T47D (cell line): ENCODE measurements at regions not wholly inside any gene's neighbourhood (a gene's known extent, or its start where the extent isn't known, plus 50 kb on each side); places are given as distances from the start of the nearest gene placed in this dataset.

Experiments
- DNase-seq, 2 experiments: peaks; one replicate each; pipeline versions ENCODE4 v3.0.0 to v3.0.0-alpha.2; 2011 to 2012; ENCODE audit warnings: low read depth in 1 of 2, low spot score in 1 of 2
- JUND ChIP-seq: IDR thresholded peaks from 2 replicates; pipeline ENCODE4 v1.6.1; 2012; ENCODE audit warnings: low read depth
- in situ Hi-C: cut with HindIII; loops from 2 replicates; pipeline ENCODE4 v1.10.0; 2016; ENCODE audit warnings: low sequenced_read_pairs, low pct_unique_long_range_greater_than_20kb

DNA sequence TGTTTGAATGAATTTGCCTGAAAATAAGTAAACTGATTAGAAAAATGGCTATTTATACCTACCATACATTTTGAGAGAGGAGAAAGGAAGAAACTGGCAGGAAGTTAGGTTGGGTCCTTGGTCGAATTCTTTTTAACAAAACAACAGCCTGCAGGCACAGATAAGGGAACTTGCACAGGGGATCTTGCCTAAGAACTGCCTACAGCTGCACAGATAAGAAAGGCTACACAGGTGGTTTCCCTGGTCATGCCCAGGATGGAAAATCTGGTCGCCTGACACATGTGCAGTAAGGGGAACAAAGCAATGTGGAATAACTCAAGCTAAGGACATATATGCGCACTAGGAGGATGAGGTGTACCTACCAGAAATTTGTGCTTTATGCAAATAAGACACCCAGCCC, 732.1 kb upstream of the POT1 start:
- DNase-seq, result no peak
- TF ChIP-seq JUND, result no peak
- in situ Hi-C loops, result no loop called here

DNA sequence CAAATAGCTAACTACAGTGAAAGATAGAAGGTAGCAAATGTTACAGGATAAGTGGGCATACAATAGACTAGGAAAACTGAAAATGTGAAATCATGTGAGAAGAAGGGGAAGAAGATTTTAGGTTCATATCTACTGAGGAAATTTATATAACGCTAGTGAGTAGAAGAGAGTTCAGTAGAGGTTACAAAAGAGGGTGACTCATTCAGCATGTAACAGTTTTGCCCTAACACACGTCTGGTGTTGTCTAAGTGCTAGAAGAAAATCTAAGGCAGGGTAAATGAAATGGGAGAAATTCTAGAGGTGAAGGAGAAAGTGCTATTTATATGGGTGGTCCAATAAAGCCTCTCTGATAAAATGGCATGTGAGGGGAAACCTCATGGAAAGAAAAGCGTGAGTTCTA, 731.4 kb upstream of the POT1 start:
- DNase-seq, result no peak
- TF ChIP-seq JUND, result no peak
- in situ Hi-C loops, result no loop called here

DNA sequence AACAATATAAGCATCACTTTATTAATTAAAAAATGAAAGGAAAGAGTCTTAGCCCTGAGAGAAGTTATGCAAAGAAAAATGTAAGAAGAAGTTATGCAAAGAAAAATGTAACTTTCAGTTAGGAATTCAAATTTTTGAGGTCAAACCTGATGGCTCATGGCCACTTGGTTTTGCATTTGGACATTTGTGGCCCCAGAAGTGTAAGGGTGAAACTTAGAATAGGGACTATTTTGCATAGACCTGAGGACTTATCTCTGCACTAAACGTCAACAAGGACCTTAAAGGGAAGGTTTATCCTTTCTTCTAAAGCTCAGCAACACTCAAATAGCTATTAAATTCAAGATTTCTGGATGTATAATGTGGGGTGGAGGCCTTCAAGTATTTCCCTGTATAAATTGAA, 724.5 kb upstream of the POT1 start:
- DNase-seq, result no peak
- in situ Hi-C loops, result no loop called here
- TF ChIP-seq JUND, result no peak

DNA sequence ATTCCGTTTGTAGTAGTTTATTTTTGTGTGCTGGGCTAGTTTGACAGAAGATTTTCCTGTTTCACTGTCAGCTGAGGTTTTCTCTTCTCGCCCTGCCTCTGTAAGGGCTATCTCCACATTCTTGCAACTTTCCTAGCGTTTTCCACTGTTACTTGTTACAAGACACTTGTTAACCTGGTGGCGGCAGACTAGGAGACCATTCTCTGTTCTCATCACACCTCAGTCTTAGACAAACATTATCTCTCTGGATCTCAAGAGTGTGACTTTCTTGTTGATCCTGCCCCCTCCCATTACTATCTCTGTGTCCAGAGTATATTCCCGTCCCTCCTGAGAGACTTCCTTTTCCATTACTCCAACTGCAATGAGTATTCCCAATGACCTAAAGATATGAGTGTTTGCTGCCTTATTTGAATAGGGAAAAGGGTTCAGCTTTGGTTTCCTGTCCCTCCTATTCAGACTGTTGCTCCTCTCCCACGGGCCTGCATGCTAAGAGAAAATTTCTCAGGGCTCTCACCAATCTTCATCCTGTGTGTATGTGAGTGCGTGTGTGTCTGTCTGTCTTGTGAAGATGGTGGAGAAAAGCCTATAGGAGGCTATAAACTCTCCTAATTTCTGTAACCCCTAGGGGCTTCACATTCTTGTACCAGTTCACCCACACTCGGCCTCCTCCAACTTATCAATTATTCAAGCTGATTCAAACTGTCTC, 722.4 kb upstream of the POT1 start:
- TF ChIP-seq JUND, result no peak
- in situ Hi-C loops, result no loop called here
- no peak for DNase-seq

DNA sequence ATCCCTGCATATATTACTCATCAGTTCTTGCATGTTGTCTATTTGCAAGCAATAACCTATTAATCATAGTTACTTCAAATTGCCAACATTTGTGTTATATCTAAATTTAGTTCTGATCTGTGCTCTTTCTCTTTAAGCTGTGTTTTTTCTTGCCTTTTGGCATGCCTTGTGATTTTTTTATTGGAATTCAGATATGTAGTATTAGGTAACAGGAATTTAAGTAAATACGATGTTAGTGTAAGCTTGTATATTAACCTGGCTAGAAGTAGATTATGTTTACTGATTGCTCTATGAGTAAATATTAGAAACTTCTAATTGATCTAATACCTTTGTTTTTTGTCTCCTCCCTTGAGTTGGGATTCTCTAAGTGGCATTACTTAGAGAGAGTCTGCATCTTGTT, 718.9 kb upstream of the POT1 start:
- no peak for DNase-seq
- TF ChIP-seq JUND, result no peak
- in situ Hi-C loops, result no loop called here

DNA sequence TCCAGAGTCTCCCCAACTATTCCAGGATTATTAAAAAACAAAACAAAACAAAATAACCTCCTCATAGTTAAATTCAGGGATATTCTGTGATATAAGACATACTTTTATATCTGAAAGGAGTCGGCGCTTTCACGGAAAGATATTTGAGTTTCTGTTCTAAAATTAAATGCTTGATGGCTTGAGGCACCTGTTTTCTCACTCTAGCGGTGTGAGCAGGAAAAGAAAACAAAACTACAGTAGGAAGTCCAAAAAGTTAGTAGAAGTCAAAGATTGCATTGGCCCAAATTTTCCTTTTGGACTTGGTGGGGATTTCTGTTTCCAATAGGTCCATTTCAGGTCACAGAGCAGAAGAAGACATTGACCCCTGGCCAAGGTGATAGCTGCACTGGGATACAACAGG, 716.1 kb upstream of the POT1 start:
- DNase-seq, result no peak
- in situ Hi-C loops, result no loop called here
- TF ChIP-seq JUND, result no peak

DNA sequence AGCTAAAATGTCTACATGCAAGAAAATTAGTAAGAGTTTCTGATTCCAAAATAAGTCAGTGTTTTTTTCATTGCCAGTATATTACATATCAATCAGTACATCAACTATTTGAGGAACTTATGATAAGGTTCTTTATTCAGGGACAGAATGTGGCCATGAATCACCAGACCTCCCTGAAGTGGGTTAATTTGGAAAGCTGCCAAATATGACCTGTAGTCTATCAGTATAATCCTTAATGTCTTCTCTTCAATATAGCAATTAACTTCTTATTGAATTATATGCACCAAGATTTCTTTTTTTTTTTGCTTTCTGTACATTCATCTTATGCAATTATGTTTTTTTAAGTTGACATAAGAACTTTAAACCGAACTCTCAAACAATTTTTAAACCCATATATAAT, 714.5 kb upstream of the POT1 start:
- TF ChIP-seq JUND, result no peak
- DNase-seq, result no peak
- in situ Hi-C loops, result no loop called here

DNA sequence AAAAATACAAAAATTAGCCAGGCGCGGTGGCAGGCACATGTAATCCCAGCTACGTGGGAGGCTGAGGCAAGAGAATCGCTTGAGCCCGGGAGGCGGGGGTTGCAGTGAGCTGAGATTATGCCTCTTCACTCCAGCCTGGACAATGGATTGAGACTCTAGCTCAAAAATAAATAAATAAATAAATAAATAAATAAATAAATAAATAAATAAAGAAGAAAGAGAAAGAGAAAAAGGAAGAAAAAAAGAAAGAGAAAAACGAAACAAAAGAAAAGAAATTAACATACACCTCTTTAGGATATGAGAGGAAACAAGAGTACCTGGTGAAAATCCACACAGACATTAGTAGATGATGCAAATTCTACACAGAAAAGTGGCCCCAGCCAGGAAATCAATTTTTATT, 713.7 kb upstream of the POT1 start:
- no peak for DNase-seq
- in situ Hi-C loops, result no loop called here
- no peak for TF ChIP-seq JUND

DNA sequence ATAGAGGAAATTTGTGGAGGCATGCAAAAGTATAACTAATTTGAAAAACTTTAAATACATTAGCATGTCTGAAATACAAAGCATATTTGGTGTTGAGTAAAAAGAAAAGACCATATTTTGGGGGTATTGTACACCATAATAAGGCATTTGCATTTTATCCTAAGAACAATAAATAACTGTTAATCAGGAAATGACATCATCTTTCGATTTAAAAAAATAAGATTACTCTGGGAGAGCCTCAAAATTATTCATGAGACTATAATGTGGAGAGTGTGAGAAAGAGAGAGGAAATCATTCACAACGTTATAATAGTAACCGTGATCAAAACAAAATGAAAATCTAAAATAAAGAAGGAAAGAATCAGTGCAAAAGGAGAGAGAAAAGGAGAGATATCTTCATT, 712.3 kb upstream of the POT1 start:
- in situ Hi-C loops, result no loop called here
- TF ChIP-seq JUND, result no peak
- no peak for DNase-seq

DNA sequence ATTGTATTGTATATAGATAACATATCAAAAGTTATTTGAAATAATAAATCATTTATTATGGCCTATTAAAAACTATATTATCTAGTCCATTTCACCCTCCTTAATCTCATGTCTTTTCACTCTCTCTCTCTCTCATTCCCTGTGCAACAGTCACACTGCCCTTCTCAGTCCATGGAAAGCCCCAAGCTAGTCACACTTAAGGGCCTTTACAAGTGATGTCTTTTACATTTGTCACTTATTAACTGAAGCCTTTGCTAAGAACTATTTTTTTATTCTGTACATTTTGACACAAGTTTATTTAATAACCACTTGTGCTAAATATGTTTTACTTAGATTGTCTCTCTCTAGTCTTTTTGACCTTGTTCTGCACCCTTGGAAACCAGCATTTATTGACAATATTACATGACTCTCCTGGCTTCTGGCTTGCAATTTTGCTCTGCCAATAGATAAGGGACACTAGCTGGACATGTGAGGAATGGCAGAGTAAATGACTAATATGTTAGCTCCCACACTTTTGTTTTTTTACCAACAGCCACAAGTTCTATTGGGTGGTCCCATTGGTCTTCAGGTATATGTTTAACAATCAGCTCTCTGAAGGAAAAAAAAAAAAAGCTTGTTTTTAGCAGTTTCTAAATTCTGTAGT, 706.8 kb upstream of the POT1 start:
- in situ Hi-C loops, result no loop called here
- no peak for TF ChIP-seq JUND
- no peak for DNase-seq

DNA sequence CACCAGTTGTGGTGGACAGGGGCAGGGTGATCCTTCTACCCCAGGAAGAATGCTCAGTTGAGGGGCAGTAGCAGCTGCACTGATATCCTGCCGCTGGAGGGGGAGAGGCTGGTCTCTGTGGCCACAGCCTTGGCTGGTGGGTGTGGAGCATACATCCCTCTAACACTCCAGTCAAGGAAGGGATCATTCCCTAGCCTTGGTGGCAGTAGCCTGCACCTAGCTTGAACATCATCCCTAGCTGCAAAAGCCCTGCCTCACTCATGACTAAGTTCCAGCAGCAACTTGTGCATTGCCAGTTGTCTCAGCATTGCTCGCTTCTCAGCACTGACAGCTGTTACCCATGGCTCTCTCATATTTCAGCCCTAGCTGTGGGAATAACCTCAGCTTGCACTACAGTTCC, 688.9 kb upstream of the POT1 start:
- no peak for TF ChIP-seq JUND

DNA sequence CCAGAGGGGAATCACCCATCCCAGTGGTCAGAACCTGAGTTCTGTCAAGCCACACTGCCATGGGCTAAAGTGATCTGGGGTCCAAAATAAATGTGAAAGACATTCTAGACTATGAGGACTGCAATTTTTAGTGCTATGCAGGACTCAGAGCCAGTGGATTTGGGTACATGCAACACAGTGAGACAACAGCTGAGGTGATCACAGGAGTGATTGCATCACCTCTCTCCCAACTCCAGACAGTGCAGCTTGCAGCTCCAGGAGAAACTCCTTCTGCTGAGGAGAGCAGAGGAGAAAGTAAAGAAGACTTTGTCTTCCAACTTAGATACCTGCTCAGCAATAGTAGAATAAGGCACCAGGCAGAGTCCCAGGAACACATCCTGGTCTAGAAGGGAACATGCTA, 682.0 kb upstream of the POT1 start:
- in situ Hi-C loops, result no loop called here
- DNase-seq, result no peak
- TF ChIP-seq JUND, result no peak

More for the DNA sequence above, 688.9 kb upstream of the POT1 start:
- in situ Hi-C loops, result no loop called here
- DNase-seq, result no peak

DNA sequence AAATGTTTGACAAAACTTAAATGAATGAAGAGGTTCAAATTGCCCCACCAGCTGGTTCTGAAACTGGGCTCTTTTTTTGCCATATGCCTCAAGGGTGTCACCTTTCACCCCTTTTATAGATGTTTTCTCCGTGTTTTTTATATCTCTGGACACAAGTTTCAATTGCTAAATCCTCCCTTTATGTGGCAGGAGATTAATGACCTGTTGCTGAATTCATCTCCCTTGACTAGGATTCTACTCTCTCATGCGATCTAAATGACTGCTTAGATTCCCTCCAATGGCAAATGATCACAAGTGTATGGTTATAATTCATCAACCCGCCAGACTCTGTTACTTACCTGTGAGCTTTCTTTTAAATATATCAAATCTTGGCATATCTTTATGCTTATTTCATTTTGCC, 677.0 kb upstream of the POT1 start:
- in situ Hi-C loops, result no loop called here
- DNase-seq, result no peak
- TF ChIP-seq JUND, result no peak

DNA sequence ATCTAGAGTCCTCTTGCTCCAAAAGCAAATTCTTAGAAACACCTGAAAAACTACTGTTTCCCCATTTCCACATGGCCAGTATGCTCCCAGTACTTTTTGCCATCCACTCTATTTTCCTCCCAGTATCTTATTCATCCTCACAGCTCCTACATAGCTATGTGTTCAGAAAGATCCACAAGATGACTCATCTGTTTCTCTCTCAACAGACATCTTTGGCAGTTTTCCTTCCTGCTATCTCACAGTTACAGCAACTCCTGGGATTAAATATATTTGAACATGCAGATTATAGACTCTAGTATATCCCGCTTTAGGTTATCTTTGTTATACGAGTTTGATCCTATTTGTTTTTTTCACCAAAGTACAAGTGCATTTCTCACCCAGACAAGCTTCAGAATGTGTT, 675.6 kb upstream of the POT1 start:
- in situ Hi-C loops, result no loop called here

More for the DNA sequence above, 675.6 kb upstream of the POT1 start:
- no peak for DNase-seq
- TF ChIP-seq JUND, result no peak
